Neural cell (in vitro differentiated cells): ENCODE measurements at regions not wholly inside any gene's neighbourhood (a gene's known extent, or its start where the extent isn't known, plus 50 kb on each side); places are given as distances from the start of the nearest gene placed in this dataset.

Source experiments
- POLR2AphosphoS5 ChIP-seq: IDR thresholded peaks from 2 replicates; pipeline ENCODE4 v1.6.1; 2012
- REST ChIP-seq: IDR thresholded peaks from 2 replicates; pipeline ENCODE4 v1.6.1; 2012; ENCODE audit warnings: borderline replicate concordance

GRCh38 chrX:68909945-68910344 is 81.1 kb downstream of the EFNB1 start:
- TF ChIP-seq POLR2AphosphoS5: no peak
- no peak for TF ChIP-seq REST
